GM12873 (cell line): ENCODE measurements at regions not wholly inside any gene's neighbourhood (a gene's known extent, or its start where the extent isn't known, plus 50 kb on each side); places are given as distances from the start of the nearest gene placed in this dataset.

Experiments
- CTCF ChIP-seq: IDR thresholded peaks from 2 replicates; pipeline ENCODE4 v1.5.1; 2012; ENCODE audit warnings: low read depth, mild to moderate bottlenecking, moderate library complexity, low read length, control low read depth; ENCODE audit not compliant: insufficient read depth; ENCODE audit errors: missing control alignments

GRCh38 chr9:102101723-102102122 lies 363.3 kb upstream of the GRIN3A start:
- no peak for TF ChIP-seq CTCF

- no peak for TF ChIP-seq CTCF
Observed at GRCh38 chr9:102087141-102087540, 348.7 kb upstream of the GRIN3A start.

GRCh38 chr9:102085548-102085947 lies 347.1 kb upstream of the GRIN3A start:
- no peak for TF ChIP-seq CTCF

- no peak for TF ChIP-seq CTCF
Observed at GRCh38 chr9:102072059-102072764, 333.8 kb upstream of the GRIN3A start.

- TF ChIP-seq CTCF: no peak
Observed at GRCh38 chr9:102069969-102070368, 331.5 kb upstream of the GRIN3A start.

- no peak for TF ChIP-seq CTCF
Observed at GRCh38 chr9:102054811-102055210, 316.4 kb upstream of the GRIN3A start.

- no peak for TF ChIP-seq CTCF
Observed at GRCh38 chr9:102049586-102050246, 311.3 kb upstream of the GRIN3A start.
